SU-DHL-6 (cell line): ENCODE measurements at regions not wholly inside any gene's neighbourhood (a gene's known extent, or its start where the extent isn't known, plus 50 kb on each side); places are given as distances from the start of the nearest gene placed in this dataset.

ENCODE experiments used
- CTCF ChIP-seq: fragments of 200-600 bp; sonication (generic); IDR thresholded peaks from one replicate; pipeline ENCODE4 v1.5.1; 2017; ENCODE audit warnings: antibody characterized with exemption, mild to moderate bottlenecking, low read length, moderate library complexity; ENCODE audit not compliant: insufficient read depth, poor library complexity, severe bottlenecking
- EZH2phosphoT487 ChIP-seq: fragments of 200-600 bp; sonication (generic), shearing (Covaris generic); conservative IDR thresholded peaks from 2 replicates; pipeline ENCODE4 v1.6.1; 2018; ENCODE audit warnings: mild to moderate bottlenecking, antibody characterized with exemption, low read length, moderate library complexity, mixed read lengths

GRCh38 chr5:97694091-97694490, 511.0 kb upstream of the RIOK2 start:
- TF ChIP-seq CTCF (no peak), EZH2phosphoT487 (no peak)
